ENCODE measurements at regions not wholly inside any gene's neighbourhood (a gene's known extent, or its start where the extent isn't known, plus 50 kb on each side); places are given as distances from the start of the nearest gene placed in this dataset.
"Not testable (repeated sequence)": the region's sequence is repeated elsewhere in the genome, so short reads cannot be mapped to it uniquely, and the experiment has no call there.

- no peak for DNase-seq
- Histone ChIP-seq H3K36me3 (ENCODE audit: control insufficient read depth, insufficient read depth, low read length) (no peaks in the 10 kb centered on the region), H3K4me3 (ENCODE audit: low read length) (no peak overlapping the region), H3K9me3 (replicated peaks; ENCODE audit: control insufficient read depth, low read depth, low read length) (no peaks in the 10 kb centered on the region), H3K27me3 (ENCODE audit: control insufficient read depth, insufficient read depth, low read length) (no peaks in the 10 kb centered on the region), H3K4me1 (ENCODE audit: control insufficient read depth, insufficient read depth, low read length) (no peaks in the 10 kb centered on the region), H3K27ac (ENCODE audit: low read length) (no peak overlapping the region)
- WGBS (ENCODE audit: insufficient coverage): 75% methylated on average over 1 of the region's 1 CpG
Measured at GRCh38 chr1:187038784-187039183, 210.0 kb downstream of the PLA2G4A start.

- no peak overlapping the region for H3K4me3 ChIP-seq (ENCODE audit: low read length)
- H3K27me3 ChIP-seq (ENCODE audit: control insufficient read depth, insufficient read depth, low read length): no peaks in the 10 kb centered on the region
- H3K27ac ChIP-seq (ENCODE audit: low read length): no peak overlapping the region
- H3K36me3 ChIP-seq (ENCODE audit: control insufficient read depth, insufficient read depth, low read length): no peaks in the 10 kb centered on the region
- no CpG with 5 or more reads among the region's 4 CpGs for WGBS (ENCODE audit: insufficient coverage)
- no peak for DNase-seq
- no peaks in the 10 kb centered on the region for H3K9me3 ChIP-seq (replicated peaks; ENCODE audit: control insufficient read depth, low read depth, low read length)
- H3K4me1 ChIP-seq (ENCODE audit: control insufficient read depth, insufficient read depth, low read length): no peaks in the 10 kb centered on the region
Measured at GRCh38 chr1:187041104-187041503, 212.4 kb downstream of the PLA2G4A start.

- no peak for DNase-seq
- WGBS (ENCODE audit: insufficient coverage): no CpG with 5 or more reads among the region's 1 CpG
- Histone ChIP-seq H3K27ac (ENCODE audit: low read length) (no peak overlapping the region), H3K4me3 (ENCODE audit: low read length) (no peak overlapping the region), H3K4me1 (ENCODE audit: control insufficient read depth, insufficient read depth, low read length) (no peaks in the 10 kb centered on the region), H3K36me3 (ENCODE audit: control insufficient read depth, insufficient read depth, low read length) (no peaks in the 10 kb centered on the region), H3K27me3 (ENCODE audit: control insufficient read depth, insufficient read depth, low read length) (no peaks in the 10 kb centered on the region), H3K9me3 (replicated peaks; ENCODE audit: control insufficient read depth, low read depth, low read length) (no peaks in the 10 kb centered on the region)
Measured at GRCh38 chr1:187042538-187042937, 213.8 kb downstream of the PLA2G4A start.

GRCh38 chr1:187043433-187043832, 214.7 kb downstream of the PLA2G4A start:
- not testable (repeated sequence) for H3K4me1 ChIP-seq (ENCODE audit: control insufficient read depth, insufficient read depth, low read length); H3K36me3 ChIP-seq (ENCODE audit: control insufficient read depth, insufficient read depth, low read length); DNase-seq

GRCh38 chr1:187044411-187044810, 215.7 kb downstream of the PLA2G4A start:
- Histone ChIP-seq H3K4me1 (ENCODE audit: control insufficient read depth, insufficient read depth, low read length) (no peaks in the 10 kb centered on the region), H3K4me3 (ENCODE audit: low read length) (no peak overlapping the region), H3K27me3 (ENCODE audit: control insufficient read depth, insufficient read depth, low read length) (no peaks in the 10 kb centered on the region)

More at GRCh38 chr1:187043433-187043832, 214.7 kb downstream of the PLA2G4A start:
- not testable (repeated sequence) for H3K27me3 ChIP-seq (ENCODE audit: control insufficient read depth, insufficient read depth, low read length); H3K27ac ChIP-seq (ENCODE audit: low read length); H3K4me3 ChIP-seq (ENCODE audit: low read length); H3K9me3 ChIP-seq (replicated peaks; ENCODE audit: control insufficient read depth, low read depth, low read length)

GRCh38 chr1:187045371-187045770, 216.6 kb downstream of the PLA2G4A start:
- WGBS (ENCODE audit: insufficient coverage): 100% methylated on average over 2 of the region's 4 CpGs
- no peak for DNase-seq

More at GRCh38 chr1:187044411-187044810, 215.7 kb downstream of the PLA2G4A start:
- Histone ChIP-seq H3K9me3 (replicated peaks; ENCODE audit: control insufficient read depth, low read depth, low read length) (no peaks in the 10 kb centered on the region), H3K36me3 (ENCODE audit: control insufficient read depth, insufficient read depth, low read length) (no peaks in the 10 kb centered on the region), H3K27ac (ENCODE audit: low read length) (no peak overlapping the region)
- no peak for DNase-seq

GRCh38 chr1:187046293-187046692, 217.5 kb downstream of the PLA2G4A start:
- WGBS (ENCODE audit: insufficient coverage): 92% methylated on average over 5 of the region's 5 CpGs
- H3K4me1 ChIP-seq (ENCODE audit: control insufficient read depth, insufficient read depth, low read length): no peaks in the 10 kb centered on the region
- H3K27ac ChIP-seq (ENCODE audit: low read length): no peak overlapping the region
- no peaks in the 10 kb centered on the region for H3K36me3 ChIP-seq (ENCODE audit: control insufficient read depth, insufficient read depth, low read length)
- no peak for DNase-seq
- H3K4me3 ChIP-seq (ENCODE audit: low read length): no peak overlapping the region
- H3K9me3 ChIP-seq (replicated peaks; ENCODE audit: control insufficient read depth, low read depth, low read length): no peaks in the 10 kb centered on the region
- H3K27me3 ChIP-seq (ENCODE audit: control insufficient read depth, insufficient read depth, low read length): no peaks in the 10 kb centered on the region

More at GRCh38 chr1:187045371-187045770, 216.6 kb downstream of the PLA2G4A start:
- Histone ChIP-seq H3K27me3 (ENCODE audit: control insufficient read depth, insufficient read depth, low read length) (no peaks in the 10 kb centered on the region), H3K4me1 (ENCODE audit: control insufficient read depth, insufficient read depth, low read length) (no peaks in the 10 kb centered on the region), H3K4me3 (ENCODE audit: low read length) (no peak overlapping the region), H3K36me3 (ENCODE audit: control insufficient read depth, insufficient read depth, low read length) (no peaks in the 10 kb centered on the region), H3K27ac (ENCODE audit: low read length) (no peak overlapping the region), H3K9me3 (replicated peaks; ENCODE audit: control insufficient read depth, low read depth, low read length) (no peaks in the 10 kb centered on the region)

- WGBS (ENCODE audit: insufficient coverage): no CpG with 5 or more reads among the region's 5 CpGs
- H3K4me3 ChIP-seq (ENCODE audit: low read length): no peak overlapping the region
- H3K27me3 ChIP-seq (ENCODE audit: control insufficient read depth, insufficient read depth, low read length): no peaks in the 10 kb centered on the region
- no peaks in the 10 kb centered on the region for H3K36me3 ChIP-seq (ENCODE audit: control insufficient read depth, insufficient read depth, low read length)
- H3K9me3 ChIP-seq (replicated peaks; ENCODE audit: control insufficient read depth, low read depth, low read length): no peaks in the 10 kb centered on the region
- DNase-seq: no peak
- H3K27ac ChIP-seq (ENCODE audit: low read length): no peak overlapping the region
- H3K4me1 ChIP-seq (ENCODE audit: control insufficient read depth, insufficient read depth, low read length): no peaks in the 10 kb centered on the region
Measured at GRCh38 chr1:187047298-187047697, 218.5 kb downstream of the PLA2G4A start.

- no peaks in the 10 kb centered on the region for H3K27me3 ChIP-seq (ENCODE audit: control insufficient read depth, insufficient read depth, low read length)
- no CpG with 5 or more reads among the region's 4 CpGs for WGBS (ENCODE audit: insufficient coverage)
- no peaks in the 10 kb centered on the region for H3K36me3 ChIP-seq (ENCODE audit: control insufficient read depth, insufficient read depth, low read length)
- H3K9me3 ChIP-seq (replicated peaks; ENCODE audit: control insufficient read depth, low read depth, low read length): no peaks in the 10 kb centered on the region
- peak; percentile 58 for DNase-seq
- no peak overlapping the region for H3K27ac ChIP-seq (ENCODE audit: low read length)
- no peak overlapping the region for H3K4me3 ChIP-seq (ENCODE audit: low read length)
- no peaks in the 10 kb centered on the region for H3K4me1 ChIP-seq (ENCODE audit: control insufficient read depth, insufficient read depth, low read length)
Measured at GRCh38 chr1:187051618-187052232, 223.0 kb downstream of the PLA2G4A start.

GRCh38 chr1:187053876-187054275, 225.1 kb downstream of the PLA2G4A start:
- Histone ChIP-seq H3K27me3 (ENCODE audit: control insufficient read depth, insufficient read depth, low read length) (no peaks in the 10 kb centered on the region), H3K4me3 (ENCODE audit: low read length) (no peak overlapping the region), H3K9me3 (replicated peaks; ENCODE audit: control insufficient read depth, low read depth, low read length) (no peaks in the 10 kb centered on the region), H3K27ac (ENCODE audit: low read length) (no peak overlapping the region), H3K36me3 (ENCODE audit: control insufficient read depth, insufficient read depth, low read length) (no peaks in the 10 kb centered on the region), H3K4me1 (ENCODE audit: control insufficient read depth, insufficient read depth, low read length) (no peaks in the 10 kb centered on the region)
- DNase-seq: no peak
- no CpG with 5 or more reads among the region's 4 CpGs for WGBS (ENCODE audit: insufficient coverage)

All from muscle of leg (tissue), 3 donors.